ENCODE measurements at regions not wholly inside any gene's neighbourhood (a gene's known extent, or its start where the extent isn't known, plus 50 kb on each side); places are given as distances from the start of the nearest gene placed in this dataset.

DNA sequence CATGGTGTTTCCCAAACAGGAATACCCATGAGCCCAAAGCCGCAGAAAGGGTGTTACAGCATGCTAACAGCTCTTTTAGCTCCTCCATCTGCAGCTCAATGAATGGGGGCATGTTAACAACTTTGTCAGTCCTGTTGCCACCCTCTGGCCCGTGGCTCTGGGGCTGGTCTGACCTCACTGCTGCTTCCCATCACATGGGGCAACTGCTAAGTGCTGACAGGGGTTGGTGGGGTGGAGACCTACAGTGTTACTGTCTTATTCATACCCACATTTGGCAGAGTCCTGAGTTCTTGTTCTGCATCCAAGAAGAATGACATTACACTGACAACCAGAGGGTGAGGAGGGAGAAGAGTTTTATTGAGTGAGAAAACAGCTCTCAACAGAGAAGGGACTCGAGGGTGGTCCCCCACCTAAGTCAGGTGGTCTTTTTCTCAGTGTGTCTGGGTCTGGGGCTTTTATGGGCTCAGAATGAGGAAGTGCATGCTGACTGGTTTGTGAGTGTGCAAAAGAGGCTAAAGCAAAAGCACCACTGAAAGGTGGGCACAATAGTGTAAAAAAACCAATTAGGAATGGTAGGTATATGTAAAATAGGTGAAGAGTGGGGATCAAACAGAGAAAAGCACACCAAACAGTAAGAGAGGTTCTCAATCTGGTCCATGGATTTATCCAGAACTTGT is 1952.0 kb upstream of the PCDH20 start:
- Histone ChIP-seq H3K9ac (ENCODE audit: control insufficient read depth, insufficient read depth, low read length) (no peak overlapping the region), H3K36me3 (ENCODE audit: control insufficient read depth in 2 of 2, insufficient read depth in 2 of 2, low read length in 1 of 2) (no peaks in the 10 kb centered on the region), H3K27ac (ENCODE audit: control insufficient read depth, insufficient read depth) (no peak overlapping the region), H3K4me3 (no peak overlapping the region), H3K4me1 (ENCODE audit: control insufficient read depth, insufficient read depth, low read length) (no peaks in the 10 kb centered on the region), H3K9me3 (replicated peaks; ENCODE audit: control insufficient read depth, insufficient read depth, low read length) (no peaks in the 10 kb centered on the region), H3K27me3 (replicated peaks in 1 of 2; ENCODE audit: control insufficient read depth in 2 of 2, insufficient read depth in 2 of 2, low read length in 1 of 2) (no peaks in the 10 kb centered on the region), H2AFZ (ENCODE audit: control insufficient read depth, low read depth, low read length) (no peak overlapping the region), H3K79me2 (ENCODE audit: control insufficient read depth, insufficient read depth, low read length) (no peaks in the 10 kb centered on the region), H3K4me2 (ENCODE audit: control insufficient read depth, insufficient read depth) (no peak overlapping the region), H4K20me1 (ENCODE audit: control insufficient read depth, insufficient read depth) (no peaks in the 10 kb centered on the region)
- CTCF ChIA-PET = no interaction called here
- FAIRE-seq = no peak
- intact Hi-C loops (cut with micrococcal nuclease; ENCODE audit: unreplicated experiment) = no loop called here
- RAD21 ChIA-PET (ENCODE audit: unreplicated experiment) = no interaction called here
- TF ChIP-seq SREBF2 (IDR thresholded peaks at IDR 0.05; ENCODE audit: low read length) = no peak
- no peak for TF ChIP-seq FOS (IDR thresholded peaks at IDR 0.05; ENCODE audit: borderline replicate concordance, extremely low read depth, insufficient read length)
- peak; percentile 10; the same call in 1 of the 2 replicates for TF ChIP-seq SPI1 (IDR thresholded peaks at IDR 0.05; ENCODE audit: borderline replicate concordance, insufficient read depth, low read depth, low read length)
- TF ChIP-seq, protein P1, sequence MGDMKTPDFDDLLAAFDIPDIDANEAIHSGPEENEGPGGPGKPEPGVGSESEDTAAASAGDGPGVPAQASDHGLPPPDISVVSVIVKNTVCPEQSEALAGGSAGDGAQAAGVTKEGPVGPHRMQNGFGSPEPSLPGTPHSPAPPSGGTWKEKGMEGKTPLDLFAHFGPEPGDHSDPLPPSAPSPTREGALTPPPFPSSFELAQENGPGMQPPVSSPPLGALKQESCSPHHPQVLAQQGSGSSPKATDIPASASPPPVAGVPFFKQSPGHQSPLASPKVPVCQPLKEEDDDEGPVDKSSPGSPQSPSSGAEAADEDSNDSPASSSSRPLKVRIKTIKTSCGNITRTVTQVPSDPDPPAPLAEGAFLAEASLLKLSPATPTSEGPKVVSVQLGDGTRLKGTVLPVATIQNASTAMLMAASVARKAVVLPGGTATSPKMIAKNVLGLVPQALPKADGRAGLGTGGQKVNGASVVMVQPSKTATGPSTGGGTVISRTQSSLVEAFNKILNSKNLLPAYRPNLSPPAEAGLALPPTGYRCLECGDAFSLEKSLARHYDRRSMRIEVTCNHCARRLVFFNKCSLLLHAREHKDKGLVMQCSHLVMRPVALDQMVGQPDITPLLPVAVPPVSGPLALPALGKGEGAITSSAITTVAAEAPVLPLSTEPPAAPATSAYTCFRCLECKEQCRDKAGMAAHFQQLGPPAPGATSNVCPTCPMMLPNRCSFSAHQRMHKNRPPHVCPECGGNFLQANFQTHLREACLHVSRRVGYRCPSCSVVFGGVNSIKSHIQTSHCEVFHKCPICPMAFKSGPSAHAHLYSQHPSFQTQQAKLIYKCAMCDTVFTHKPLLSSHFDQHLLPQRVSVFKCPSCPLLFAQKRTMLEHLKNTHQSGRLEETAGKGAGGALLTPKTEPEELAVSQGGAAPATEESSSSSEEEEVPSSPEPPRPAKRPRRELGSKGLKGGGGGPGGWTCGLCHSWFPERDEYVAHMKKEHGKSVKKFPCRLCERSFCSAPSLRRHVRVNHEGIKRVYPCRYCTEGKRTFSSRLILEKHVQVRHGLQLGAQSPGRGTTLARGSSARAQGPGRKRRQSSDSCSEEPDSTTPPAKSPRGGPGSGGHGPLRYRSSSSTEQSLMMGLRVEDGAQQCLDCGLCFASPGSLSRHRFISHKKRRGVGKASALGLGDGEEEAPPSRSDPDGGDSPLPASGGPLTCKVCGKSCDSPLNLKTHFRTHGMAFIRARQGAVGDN (IDR thresholded peaks at IDR 0.05) = no peak
- no peak for TF ChIP-seq NBN (IDR thresholded peaks at IDR 0.05)
- BruUV-seq (replicated peaks) = no TSS peak
- ATAC-seq = no peak
- POLR2A ChIA-PET = no interaction called here
- 0% methylated on average over 3 of the region's 3 CpGs for WGBS (ENCODE audit: insufficient coverage, insufficient replicate concordance, low lambda C conversion rate, missing lambda C conversion rate)
- SMC1A ChIA-PET (ENCODE audit: uncharacterized antibody, unreplicated experiment) = no interaction called here
- no peak for DNase-seq (ENCODE audit: low read depth, low spot score)
- in situ Hi-C loops (cut with MboI) = no loop called here
